ENCODE measurements at regions not wholly inside any gene's neighbourhood (a gene's known extent, or its start where the extent isn't known, plus 50 kb on each side); places are given as distances from the start of the nearest gene placed in this dataset.

DNA sequence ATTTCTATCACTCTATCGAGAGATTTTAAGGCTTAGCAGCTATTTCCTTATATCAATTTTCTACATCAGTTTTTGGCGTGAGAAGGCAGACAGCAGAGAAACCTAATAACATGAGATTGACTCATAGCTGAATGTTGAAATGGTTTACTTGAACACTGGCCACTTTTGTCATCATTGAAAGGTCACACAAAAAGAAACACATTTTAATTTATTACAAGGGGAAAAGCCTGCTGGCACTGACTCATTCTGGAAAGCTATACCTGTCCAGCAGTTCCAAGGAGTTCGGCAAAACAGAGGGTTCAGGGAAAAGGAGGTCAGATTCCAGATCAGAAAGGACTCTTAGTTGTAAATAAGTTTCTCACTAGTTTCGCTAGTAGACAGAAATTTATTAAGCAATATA lies 566.4 kb downstream of the DNAH5 start:
- Histone ChIP-seq H3K27me3 (replicated peaks in 1 of 2; ENCODE audit: control insufficient read depth in 2 of 2, extremely low read depth in 1 of 2, insufficient read depth in 2 of 2, low read length in 1 of 2) (no peaks in the 10 kb centered on the region), H3K4me1 (ENCODE audit: control insufficient read depth in 1 of 2, extremely low read depth in 1 of 2, insufficient read depth in 2 of 2, low read length in 2 of 2) (no peaks in the 10 kb centered on the region), H3K27ac (ENCODE audit: low read length) (no peak overlapping the region), H3K9me3 (no peaks in the 10 kb centered on the region), H3K36me3 (ENCODE audit: control insufficient read depth in 2 of 2, extremely low read depth in 1 of 2, insufficient read depth in 1 of 2, low read length in 1 of 2) (no peaks in the 10 kb centered on the region), H3K4me3 (ENCODE audit: control insufficient read depth in 1 of 2, extremely low read depth in 1 of 2, low read length in 1 of 2) (no peak overlapping the region)
- DNase-seq (no peak), ATAC-seq (replicated peaks in 1 of 4) (no peak)
- Mint-ChIP-seq H3K27ac (no peak overlapping the region), H3K27me3 (no peaks in the 10 kb centered on the region), H3K9me3 (peaks cover 4 to 17% (median 6%) of the 10 kb centered on the region in 3 donors), H3K4me1 (no peaks in the 10 kb centered on the region), H3K36me3 (no peaks in the 10 kb centered on the region), H3K4me3 (no peak overlapping the region)
- ChIA-PET POLR2A (no interaction called here), CTCF (no interaction called here)
- 75% methylated on average over 1 of the region's 4 CpGs for WGBS (ENCODE audit: insufficient coverage)

DNA sequence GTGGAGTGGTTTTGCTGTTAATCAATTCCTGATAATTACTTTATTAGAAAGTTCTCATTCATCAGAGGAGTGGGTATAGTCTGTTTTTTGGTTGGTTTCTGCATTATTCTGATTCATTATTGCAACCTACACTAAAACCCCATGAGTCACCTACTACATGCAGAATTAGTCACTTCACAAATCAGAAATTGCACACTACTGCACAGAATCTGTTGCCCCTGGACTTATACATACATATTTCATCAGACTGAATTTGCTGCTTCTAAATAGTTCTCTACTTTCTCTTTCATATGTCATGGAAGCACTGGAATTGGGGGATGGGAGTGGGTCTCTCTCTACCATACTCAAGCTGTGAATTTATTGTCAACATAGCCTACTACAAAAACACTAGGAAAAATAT lies 585.1 kb downstream of the DNAH5 start:
- no peak overlapping the region for H3K27ac ChIP-seq (ENCODE audit: low read length)

DNA sequence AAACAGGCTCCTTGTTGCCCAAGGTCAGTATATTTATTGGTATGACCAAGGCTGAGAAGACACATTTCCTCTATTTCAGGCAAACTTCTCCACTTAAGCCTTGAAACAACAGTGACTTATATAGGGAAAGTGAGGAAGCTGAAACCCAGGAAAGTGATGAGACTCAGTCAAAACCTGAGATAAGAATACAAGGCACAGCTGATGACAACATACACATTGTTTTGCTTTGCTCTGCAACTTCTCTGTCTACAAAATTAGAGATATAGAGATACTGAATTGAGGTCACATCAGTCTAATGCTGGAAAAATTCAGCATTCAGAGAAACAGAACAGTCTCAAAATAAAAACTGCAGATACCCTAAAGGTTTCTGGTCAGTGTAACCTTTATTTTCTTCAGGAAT lies 586.1 kb downstream of the DNAH5 start:
- no peak overlapping the region for H3K4me3 Mint-ChIP-seq
- no peaks in the 10 kb centered on the region for H3K36me3 Mint-ChIP-seq
- H3K27ac ChIP-seq (ENCODE audit: low read length): no peak overlapping the region
- H3K27ac Mint-ChIP-seq: no peak overlapping the region
- H3K9me3 ChIP-seq: no peaks in the 10 kb centered on the region
- CTCF ChIA-PET: no interaction called here
- H3K27me3 ChIP-seq (replicated peaks in 1 of 2; ENCODE audit: control insufficient read depth in 2 of 2, extremely low read depth in 1 of 2, insufficient read depth in 2 of 2, low read length in 1 of 2): no peaks in the 10 kb centered on the region
- no peaks in the 10 kb centered on the region for H3K27me3 Mint-ChIP-seq
- POLR2A ChIA-PET: no interaction called here
- DNase-seq (no peak), ATAC-seq (replicated peaks in 1 of 4) (no peak)
- H3K4me1 ChIP-seq (ENCODE audit: control insufficient read depth in 1 of 2, extremely low read depth in 1 of 2, insufficient read depth in 2 of 2, low read length in 2 of 2): no peaks in the 10 kb centered on the region
- no peak overlapping the region for H3K4me3 ChIP-seq (ENCODE audit: control insufficient read depth in 1 of 2, extremely low read depth in 1 of 2, low read length in 1 of 2)
- H3K4me1 Mint-ChIP-seq: no peaks in the 10 kb centered on the region
- peaks cover 10 to 13% (median 12%) of the 10 kb centered on the region in 3 donors for H3K9me3 Mint-ChIP-seq
- H3K36me3 ChIP-seq (ENCODE audit: control insufficient read depth in 2 of 2, extremely low read depth in 1 of 2, insufficient read depth in 1 of 2, low read length in 1 of 2): no peaks in the 10 kb centered on the region

More for the DNA sequence above, 585.1 kb downstream of the DNAH5 start:
- no peaks in the 10 kb centered on the region for H3K9me3 ChIP-seq
- no peaks in the 10 kb centered on the region for H3K4me1 ChIP-seq (ENCODE audit: control insufficient read depth in 1 of 2, extremely low read depth in 1 of 2, insufficient read depth in 2 of 2, low read length in 2 of 2)
- no peaks in the 10 kb centered on the region for H3K27me3 Mint-ChIP-seq
- ChIA-PET CTCF (no interaction called here), POLR2A (no interaction called here)
- no peaks in the 10 kb centered on the region for H3K4me1 Mint-ChIP-seq
- no peaks in the 10 kb centered on the region for H3K27me3 ChIP-seq (replicated peaks in 1 of 2; ENCODE audit: control insufficient read depth in 2 of 2, extremely low read depth in 1 of 2, insufficient read depth in 2 of 2, low read length in 1 of 2)
- DNase-seq (no peak), ATAC-seq (replicated peaks in 1 of 4) (no peak)
- H3K4me3 Mint-ChIP-seq: no peak overlapping the region
- H3K36me3 ChIP-seq (ENCODE audit: control insufficient read depth in 2 of 2, extremely low read depth in 1 of 2, insufficient read depth in 1 of 2, low read length in 1 of 2): no peaks in the 10 kb centered on the region
- H3K9me3 Mint-ChIP-seq: peaks cover 7 to 12% (median 10%) of the 10 kb centered on the region in 3 donors
- H3K4me3 ChIP-seq (ENCODE audit: control insufficient read depth in 1 of 2, extremely low read depth in 1 of 2, low read length in 1 of 2): no peak overlapping the region
- H3K36me3 Mint-ChIP-seq: no peaks in the 10 kb centered on the region
- no peak overlapping the region for H3K27ac Mint-ChIP-seq

DNA sequence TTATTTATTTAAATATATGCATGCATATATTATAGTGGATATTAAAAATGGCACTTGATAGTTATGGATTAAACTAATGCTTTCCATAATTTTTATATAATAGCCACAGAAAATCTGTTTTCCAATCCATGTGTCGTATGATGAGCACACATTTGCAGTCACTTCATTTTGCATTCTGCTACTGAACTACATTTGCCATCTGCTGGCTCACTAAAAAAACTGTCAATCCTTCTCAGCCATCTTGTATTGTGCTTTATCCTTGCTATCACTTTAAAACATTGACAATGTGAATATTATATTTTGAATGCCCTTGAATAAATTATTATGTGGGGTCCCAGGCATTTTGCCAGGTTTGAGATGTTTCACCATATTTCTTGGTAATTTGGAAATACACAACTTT lies 586.6 kb downstream of the DNAH5 start:
- H3K4me3 ChIP-seq (ENCODE audit: control insufficient read depth in 1 of 2, extremely low read depth in 1 of 2, low read length in 1 of 2): no peak overlapping the region
- no peaks in the 10 kb centered on the region for H3K36me3 Mint-ChIP-seq
- CTCF ChIA-PET: no interaction called here
- H3K27me3 Mint-ChIP-seq: no peaks in the 10 kb centered on the region
- H3K27me3 ChIP-seq (replicated peaks in 1 of 2; ENCODE audit: control insufficient read depth in 2 of 2, extremely low read depth in 1 of 2, insufficient read depth in 2 of 2, low read length in 1 of 2): no peaks in the 10 kb centered on the region
- H3K27ac ChIP-seq (ENCODE audit: low read length): no peak overlapping the region
- no peaks in the 10 kb centered on the region for H3K9me3 ChIP-seq
- ATAC-seq (replicated peaks in 1 of 4): no peak
- H3K4me1 Mint-ChIP-seq: no peaks in the 10 kb centered on the region
- H3K9me3 Mint-ChIP-seq: peaks cover 11 to 13% (median 12%) of the 10 kb centered on the region in 3 donors
- POLR2A ChIA-PET: no interaction called here
- no peak for DNase-seq
- H3K27ac Mint-ChIP-seq: no peak overlapping the region
- no peaks in the 10 kb centered on the region for H3K36me3 ChIP-seq (ENCODE audit: control insufficient read depth in 2 of 2, extremely low read depth in 1 of 2, insufficient read depth in 1 of 2, low read length in 1 of 2)
- no CpG with 5 or more reads among the region's 1 CpG for WGBS (ENCODE audit: insufficient coverage)
- H3K4me3 Mint-ChIP-seq: no peak overlapping the region
- H3K4me1 ChIP-seq (ENCODE audit: control insufficient read depth in 1 of 2, extremely low read depth in 1 of 2, insufficient read depth in 2 of 2, low read length in 2 of 2): no peaks in the 10 kb centered on the region

DNA sequence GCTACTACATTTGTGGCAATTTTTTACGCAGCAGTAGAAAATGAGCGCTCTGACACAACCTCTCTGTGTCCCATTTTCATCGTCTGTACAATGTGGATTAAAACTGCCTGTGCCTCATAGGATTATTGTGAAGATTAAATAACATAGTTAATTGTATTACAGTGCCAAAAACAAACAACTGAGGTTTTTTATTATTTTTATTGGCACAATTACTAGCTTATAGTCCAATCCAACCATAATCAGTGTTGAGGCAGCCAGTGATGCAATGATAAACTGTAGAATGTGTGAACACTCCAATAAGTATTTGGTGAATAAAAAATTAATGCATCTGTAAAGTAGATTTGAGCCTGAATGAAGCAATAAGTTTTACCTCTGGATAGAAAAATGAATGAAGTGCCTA lies 588.3 kb downstream of the DNAH5 start:
- H3K27ac Mint-ChIP-seq: no peak overlapping the region
- Histone ChIP-seq H3K27me3 (replicated peaks in 1 of 2; ENCODE audit: control insufficient read depth in 2 of 2, extremely low read depth in 1 of 2, insufficient read depth in 2 of 2, low read length in 1 of 2) (no peaks in the 10 kb centered on the region), H3K4me3 (ENCODE audit: control insufficient read depth in 1 of 2, extremely low read depth in 1 of 2, low read length in 1 of 2) (no peak overlapping the region), H3K9me3 (no peaks in the 10 kb centered on the region), H3K36me3 (ENCODE audit: control insufficient read depth in 2 of 2, extremely low read depth in 1 of 2, insufficient read depth in 1 of 2, low read length in 1 of 2) (no peaks in the 10 kb centered on the region), H3K27ac (ENCODE audit: low read length) (no peak overlapping the region), H3K4me1 (ENCODE audit: control insufficient read depth in 1 of 2, extremely low read depth in 1 of 2, insufficient read depth in 2 of 2, low read length in 2 of 2) (no peaks in the 10 kb centered on the region)
- peaks cover 12 to 16% (median 13%) of the 10 kb centered on the region in 3 donors for H3K9me3 Mint-ChIP-seq
- H3K27me3 Mint-ChIP-seq: no peaks in the 10 kb centered on the region
- H3K36me3 Mint-ChIP-seq: no peaks in the 10 kb centered on the region
- CTCF ChIA-PET: no interaction called here
- no CpG with 5 or more reads among the region's 3 CpGs for WGBS (ENCODE audit: insufficient coverage)
- no peak overlapping the region for H3K4me3 Mint-ChIP-seq
- DNase-seq (no peak), ATAC-seq (replicated peaks in 1 of 4) (no peak)
- POLR2A ChIA-PET: no interaction called here
- no peaks in the 10 kb centered on the region for H3K4me1 Mint-ChIP-seq

DNA sequence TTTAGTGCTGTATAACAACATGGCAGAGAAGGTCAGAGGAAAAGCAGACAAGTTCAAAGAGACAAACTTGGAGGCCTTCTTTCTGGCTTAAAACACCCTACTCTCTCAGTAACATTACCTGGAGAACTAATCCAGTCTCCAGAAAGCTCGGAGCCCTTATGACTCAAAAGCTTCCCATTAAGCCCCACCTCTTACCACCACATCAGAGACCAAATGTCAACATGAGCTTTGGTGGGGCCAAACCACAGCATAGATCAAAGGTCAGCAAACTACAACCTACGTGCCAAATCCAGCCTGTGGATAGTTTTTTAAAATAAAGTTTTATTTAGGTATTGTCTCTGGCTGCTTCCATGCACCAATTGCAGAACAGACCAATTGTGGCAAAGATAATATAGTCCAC lies 589.9 kb downstream of the DNAH5 start:
- ATAC-seq (replicated peaks in 1 of 4): no peak

DNA sequence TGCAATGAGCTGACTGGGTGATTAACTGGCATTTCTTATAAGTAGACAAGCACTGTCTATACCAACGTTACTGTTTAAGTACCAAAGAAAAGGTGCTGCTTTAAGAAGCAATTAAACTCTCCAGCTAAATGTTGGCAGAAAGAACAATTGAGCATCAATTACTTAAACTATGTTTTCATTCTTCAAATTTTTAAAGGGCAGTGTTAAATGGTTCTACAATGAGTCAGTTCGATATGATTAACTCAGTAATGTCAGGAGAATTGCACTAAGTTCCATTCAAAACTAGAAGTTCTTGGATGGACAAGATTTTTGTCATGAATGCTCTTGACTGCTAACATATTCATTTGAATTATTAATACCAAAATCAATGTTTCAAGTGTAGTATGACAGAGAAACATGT lies 593.7 kb downstream of the DNAH5 start:
- Histone ChIP-seq H3K9me3 (no peaks in the 10 kb centered on the region), H3K36me3 (ENCODE audit: control insufficient read depth in 2 of 2, extremely low read depth in 1 of 2, insufficient read depth in 1 of 2, low read length in 1 of 2) (no peaks in the 10 kb centered on the region), H3K4me1 (ENCODE audit: control insufficient read depth in 1 of 2, extremely low read depth in 1 of 2, insufficient read depth in 2 of 2, low read length in 2 of 2) (no peaks in the 10 kb centered on the region), H3K4me3 (ENCODE audit: control insufficient read depth in 1 of 2, extremely low read depth in 1 of 2, low read length in 1 of 2) (no peak overlapping the region), H3K27me3 (replicated peaks in 1 of 2; ENCODE audit: control insufficient read depth in 2 of 2, extremely low read depth in 1 of 2, insufficient read depth in 2 of 2, low read length in 1 of 2) (no peaks in the 10 kb centered on the region), H3K27ac (ENCODE audit: low read length) (no peak overlapping the region)
- CTCF ChIA-PET: no interaction called here
- Mint-ChIP-seq H3K4me3 (no peak overlapping the region), H3K4me1 (no peaks in the 10 kb centered on the region), H3K27ac (no peak overlapping the region), H3K9me3 (peaks cover 6 to 16% (median 15%) of the 10 kb centered on the region in 3 donors), H3K36me3 (no peaks in the 10 kb centered on the region), H3K27me3 (no peaks in the 10 kb centered on the region)
- ATAC-seq (replicated peaks in 1 of 4) (no peak), DNase-seq (no peak)
- POLR2A ChIA-PET: interaction anchor here in 1 of 2 donors (0.6 kb wide), 1 partner anchor 615 kb away, joined by 4 read pairs; no protein-coding TSS in a partner anchor
- no CpG with 5 or more reads among the region's 2 CpGs for WGBS (ENCODE audit: insufficient coverage)

More for the DNA sequence above, 589.9 kb downstream of the DNAH5 start:
- Mint-ChIP-seq H3K4me1 (no peaks in the 10 kb centered on the region), H3K36me3 (no peaks in the 10 kb centered on the region), H3K27ac (no peak overlapping the region), H3K9me3 (peaks cover 0 to 14% (median 13%) of the 10 kb centered on the region in 3 donors), H3K4me3 (no peak overlapping the region), H3K27me3 (no peaks in the 10 kb centered on the region)
- H3K27me3 ChIP-seq (replicated peaks in 1 of 2; ENCODE audit: control insufficient read depth in 2 of 2, extremely low read depth in 1 of 2, insufficient read depth in 2 of 2, low read length in 1 of 2): no peaks in the 10 kb centered on the region
- no peak for DNase-seq
- no peaks in the 10 kb centered on the region for H3K4me1 ChIP-seq (ENCODE audit: control insufficient read depth in 1 of 2, extremely low read depth in 1 of 2, insufficient read depth in 2 of 2, low read length in 2 of 2)
- H3K4me3 ChIP-seq (ENCODE audit: control insufficient read depth in 1 of 2, extremely low read depth in 1 of 2, low read length in 1 of 2): no peak overlapping the region
- POLR2A ChIA-PET: no interaction called here
- 29% methylated on average over 1 of the region's 2 CpGs for WGBS (ENCODE audit: insufficient coverage)
- no peaks in the 10 kb centered on the region for H3K9me3 ChIP-seq
- no peak overlapping the region for H3K27ac ChIP-seq (ENCODE audit: low read length)
- H3K36me3 ChIP-seq (ENCODE audit: control insufficient read depth in 2 of 2, extremely low read depth in 1 of 2, insufficient read depth in 1 of 2, low read length in 1 of 2): no peaks in the 10 kb centered on the region
- CTCF ChIA-PET: no interaction called here
